ENCODE measurements at regions not wholly inside any gene's neighbourhood (a gene's known extent, or its start where the extent isn't known, plus 50 kb on each side); places are given as distances from the start of the nearest gene placed in this dataset.
A peak's percentile ranks its signal among the peaks of the same experiment; 100 is the strongest.

DNA sequence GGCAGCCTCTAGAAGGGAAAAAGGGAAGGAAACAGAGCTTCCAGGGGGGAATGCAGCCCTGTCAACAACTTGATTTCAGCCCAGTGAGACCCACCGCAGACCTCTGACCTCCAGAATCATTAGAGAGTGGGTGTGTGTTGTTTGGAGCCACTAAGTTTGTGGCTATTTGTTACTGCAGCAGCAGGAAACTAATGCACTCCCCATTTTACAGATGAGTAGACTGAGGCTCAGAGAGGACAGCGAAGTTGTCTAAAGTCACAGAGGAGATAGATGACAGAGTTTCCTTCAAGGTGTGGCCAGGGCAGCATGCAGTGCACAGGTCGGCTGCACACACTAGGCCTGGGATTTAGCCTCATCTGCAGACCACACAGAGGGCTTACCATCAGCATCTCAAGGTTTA lies 81.8 kb upstream of the ALDH1L1 start:
- peaks cover 12 to 48% (median 31%) of the 10 kb centered on the region in 4 donors for H3K4me1 ChIP-seq
- TF ChIP-seq, protein P1, sequence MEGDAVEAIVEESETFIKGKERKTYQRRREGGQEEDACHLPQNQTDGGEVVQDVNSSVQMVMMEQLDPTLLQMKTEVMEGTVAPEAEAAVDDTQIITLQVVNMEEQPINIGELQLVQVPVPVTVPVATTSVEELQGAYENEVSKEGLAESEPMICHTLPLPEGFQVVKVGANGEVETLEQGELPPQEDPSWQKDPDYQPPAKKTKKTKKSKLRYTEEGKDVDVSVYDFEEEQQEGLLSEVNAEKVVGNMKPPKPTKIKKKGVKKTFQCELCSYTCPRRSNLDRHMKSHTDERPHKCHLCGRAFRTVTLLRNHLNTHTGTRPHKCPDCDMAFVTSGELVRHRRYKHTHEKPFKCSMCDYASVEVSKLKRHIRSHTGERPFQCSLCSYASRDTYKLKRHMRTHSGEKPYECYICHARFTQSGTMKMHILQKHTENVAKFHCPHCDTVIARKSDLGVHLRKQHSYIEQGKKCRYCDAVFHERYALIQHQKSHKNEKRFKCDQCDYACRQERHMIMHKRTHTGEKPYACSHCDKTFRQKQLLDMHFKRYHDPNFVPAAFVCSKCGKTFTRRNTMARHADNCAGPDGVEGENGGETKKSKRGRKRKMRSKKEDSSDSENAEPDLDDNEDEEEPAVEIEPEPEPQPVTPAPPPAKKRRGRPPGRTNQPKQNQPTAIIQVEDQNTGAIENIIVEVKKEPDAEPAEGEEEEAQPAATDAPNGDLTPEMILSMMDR (IDR thresholded peaks at IDR 0.05): no peak
- no peaks in the 10 kb centered on the region for H3K9me3 ChIP-seq
- no peaks in the 10 kb centered on the region for H3K27me3 ChIP-seq
- DNase-seq: no peak
- H3K4me3 ChIP-seq: no peak overlapping the region
- intact Hi-C loops (cut with DNase I; ENCODE audit: low total_unique reads): loop anchor here (10.0 kb wide), 1 partner anchor 213 kb away; the partner anchor contains the start of gene ZXDC
- peak overlapping the region in 1 of 2 donors; percentile 65 for H3K27ac ChIP-seq
- no peaks in the 10 kb centered on the region for H3K36me3 ChIP-seq

DNA sequence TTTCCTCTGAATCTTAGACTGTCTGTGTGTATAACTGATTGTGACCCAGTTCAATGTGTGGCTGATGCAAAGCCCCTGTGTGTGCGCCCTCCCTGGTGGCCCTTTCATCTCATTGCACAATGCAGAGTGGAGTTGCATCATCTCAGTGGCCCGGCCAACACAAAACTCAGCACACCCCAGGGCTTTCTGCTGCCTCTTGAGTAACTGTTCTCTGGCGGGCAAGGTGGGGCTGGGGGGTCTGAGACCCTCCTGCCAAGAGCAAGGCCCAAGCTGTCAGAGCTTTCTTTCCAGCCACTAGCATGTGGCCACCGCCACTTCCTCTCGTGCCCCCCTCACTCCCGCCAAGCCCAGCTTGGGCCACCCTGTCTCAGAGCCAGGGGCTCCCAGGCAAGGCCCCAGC lies 80.7 kb upstream of the ALDH1L1 start:
- no peak overlapping the region for H3K4me3 ChIP-seq
- no peaks in the 10 kb centered on the region for H3K9me3 ChIP-seq
- TF ChIP-seq, protein P1 (IDR thresholded peaks at IDR 0.05): no peak
- H3K27ac ChIP-seq: peak overlapping the region; percentile 65 to 80
- no peaks in the 10 kb centered on the region for H3K27me3 ChIP-seq
- peak; percentile 84 to 94 for DNase-seq
- H3K36me3 ChIP-seq: no peaks in the 10 kb centered on the region
- peaks cover under 1 to 36% (median 21%) of the 10 kb centered on the region in 4 donors for H3K4me1 ChIP-seq
- intact Hi-C loops (cut with DNase I; ENCODE audit: low total_unique reads): loop anchor here (10.0 kb wide), 1 partner anchor 214 kb away; the partner anchor contains the start of gene ZXDC

DNA sequence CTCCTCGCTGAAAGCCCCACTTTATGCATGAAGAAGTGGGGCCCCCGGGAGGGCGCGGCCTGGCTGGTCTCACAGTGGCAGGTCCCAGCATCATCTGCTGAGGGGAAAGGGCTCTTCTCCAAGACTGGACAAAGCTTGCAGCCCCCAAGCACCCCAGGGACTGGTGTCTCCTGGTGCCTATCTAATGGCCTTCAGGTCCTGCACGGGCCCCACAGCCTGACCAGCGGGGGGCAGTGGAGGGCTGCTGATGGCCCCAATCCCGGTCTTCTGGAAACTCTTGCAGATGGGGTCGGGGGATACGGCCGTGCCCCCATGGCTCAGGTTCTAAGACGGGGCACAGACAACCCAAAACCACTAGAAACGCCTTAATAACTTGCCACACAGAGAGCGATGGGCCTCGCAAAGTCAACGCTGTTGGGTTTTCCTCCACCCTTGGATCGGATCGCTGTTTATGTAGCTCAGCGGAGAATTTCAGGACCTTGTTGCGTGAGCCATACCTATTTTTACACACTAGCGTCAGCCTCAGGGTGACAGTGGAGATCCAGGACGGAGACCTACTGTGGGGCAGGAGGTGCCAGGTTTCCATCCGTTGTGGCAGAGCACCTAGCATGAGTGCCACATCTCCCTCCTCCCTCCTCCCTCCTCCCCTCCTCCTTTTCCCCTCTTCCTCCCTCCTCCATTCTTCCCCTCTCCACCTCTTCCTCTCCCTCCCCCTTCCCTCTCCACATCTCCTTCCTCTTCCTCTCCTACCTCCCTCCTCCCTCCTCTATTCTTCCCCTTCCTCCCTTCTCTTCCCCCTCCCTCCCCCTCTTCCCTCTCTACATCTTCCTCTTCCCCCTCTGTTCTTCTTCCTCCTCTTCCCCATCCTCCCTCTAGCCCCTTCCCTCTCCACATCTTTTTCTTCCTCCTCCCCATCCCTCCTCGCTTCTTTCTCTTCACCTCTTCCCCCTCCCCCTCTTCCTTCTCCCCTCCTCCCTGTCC lies 79.3 kb upstream of the ALDH1L1 start:
- H3K4me3 ChIP-seq: peak overlapping the region; percentile 24 to 41
- intact Hi-C loops (cut with DNase I; ENCODE audit: low total_unique reads): loop anchor here (2.0 to 10.0 kb wide), 2 partner anchors 131 to 215 kb away; partner anchors contain the start of gene ZXDC
- no peaks in the 10 kb centered on the region for H3K27me3 ChIP-seq
- DNase-seq: peak in 1 of 2 donors; percentile 86
- peak overlapping the region; percentile 65 to 80 for H3K27ac ChIP-seq
- no peaks in the 10 kb centered on the region for H3K9me3 ChIP-seq
- peaks cover 0 to 23% (median 15%) of the 10 kb centered on the region in 4 donors for H3K4me1 ChIP-seq
- no peaks in the 10 kb centered on the region for H3K36me3 ChIP-seq
- TF ChIP-seq, protein P1 (IDR thresholded peaks at IDR 0.05): peak; percentile 70 to 84

DNA sequence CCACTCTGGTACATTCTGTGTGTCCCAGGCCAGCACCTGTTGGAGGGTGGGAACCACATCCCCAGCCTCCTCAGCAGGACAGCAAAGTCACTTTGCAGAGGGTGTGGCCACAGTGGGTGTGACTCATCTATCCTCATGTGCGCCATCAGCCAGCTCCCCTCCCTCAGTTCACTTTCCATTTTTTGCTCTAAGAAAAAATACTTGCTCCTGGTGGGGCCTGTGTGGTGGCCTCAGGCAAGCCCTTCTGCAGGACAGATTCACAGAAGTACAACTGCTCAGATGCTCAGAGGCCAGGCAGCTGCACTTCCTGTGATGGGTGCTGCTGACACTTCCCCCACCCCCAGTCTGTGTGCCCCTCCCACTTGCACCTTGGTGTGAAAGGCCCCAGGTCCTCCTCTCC lies 78.3 kb upstream of the ALDH1L1 start:
- DNase-seq: no peak

DNA sequence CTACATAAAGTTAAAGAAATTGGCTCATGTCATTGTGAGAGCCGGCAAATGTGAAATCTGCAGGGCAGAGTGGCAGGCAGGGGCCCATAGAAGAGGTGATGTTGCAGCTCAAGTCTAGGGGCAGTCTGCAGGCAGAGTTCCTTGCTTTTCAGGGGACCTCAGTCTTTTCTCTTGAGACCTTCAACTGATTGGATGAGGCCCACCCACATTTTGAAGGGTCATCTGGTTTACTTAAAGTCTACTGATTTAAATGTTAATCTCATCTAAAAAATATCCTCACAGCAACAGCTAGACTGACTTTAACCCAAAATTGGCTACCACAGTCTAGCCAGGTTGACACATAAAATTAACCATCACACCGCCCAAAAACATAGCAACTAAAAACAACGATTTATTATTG lies 77.6 kb upstream of the ALDH1L1 start:
- no peaks in the 10 kb centered on the region for H3K27me3 ChIP-seq
- TF ChIP-seq, protein P1 (IDR thresholded peaks at IDR 0.05): no peak
- H3K27ac ChIP-seq: no peak overlapping the region
- intact Hi-C loops (cut with DNase I; ENCODE audit: low total_unique reads): loop anchor here (2.0 kb wide), 1 partner anchor 133 kb away; no protein-coding TSS in a partner anchor
- no peak overlapping the region for H3K4me3 ChIP-seq
- DNase-seq: no peak
- H3K9me3 ChIP-seq: no peaks in the 10 kb centered on the region
- no peaks in the 10 kb centered on the region for H3K36me3 ChIP-seq
- peaks cover 0 to 21% (median 15%) of the 10 kb centered on the region in 4 donors for H3K4me1 ChIP-seq

More for the DNA sequence above, 78.3 kb upstream of the ALDH1L1 start:
- Histone ChIP-seq H3K4me3 (no peak overlapping the region), H3K27ac (peak overlapping the region; percentile 65 to 80), H3K36me3 (no peaks in the 10 kb centered on the region), H3K9me3 (no peaks in the 10 kb centered on the region), H3K4me1 (peaks cover 0 to 21% (median 15%) of the 10 kb centered on the region in 4 donors), H3K27me3 (no peaks in the 10 kb centered on the region)
- TF ChIP-seq, protein P1 (IDR thresholded peaks at IDR 0.05): no peak
- intact Hi-C loops (cut with DNase I; ENCODE audit: low total_unique reads): loop anchor here (2.0 kb wide), 1 partner anchor 132 kb away; no protein-coding TSS in a partner anchor
